CD4-positive, alpha-beta T cell treated with Interleukin-21 for 1 hour (primary cell): ENCODE measurements at regions not wholly inside any gene's neighbourhood (a gene's known extent, or its start where the extent isn't known, plus 50 kb on each side); places are given as distances from the start of the nearest gene placed in this dataset.

Experiments
- DNase-seq: peaks from one replicate; pipeline ENCODE4 v3.0.0-alpha.2; 2020

GRCh38 chr14:61104358-61104757 lies 123.3 kb downstream of the SLC38A6 start:
- DNase-seq = no peak

GRCh38 chr14:61103541-61104339 lies 122.7 kb downstream of the SLC38A6 start:
- DNase-seq = no peak

- DNase-seq = no peak
Observed at GRCh38 chr14:61102549-61103466, 121.8 kb downstream of the SLC38A6 start.
